ENCODE measurements at regions not wholly inside any gene's neighbourhood (a gene's known extent, or its start where the extent isn't known, plus 50 kb on each side); places are given as distances from the start of the nearest gene placed in this dataset.

- TF ChIP-seq, protein P1, sequence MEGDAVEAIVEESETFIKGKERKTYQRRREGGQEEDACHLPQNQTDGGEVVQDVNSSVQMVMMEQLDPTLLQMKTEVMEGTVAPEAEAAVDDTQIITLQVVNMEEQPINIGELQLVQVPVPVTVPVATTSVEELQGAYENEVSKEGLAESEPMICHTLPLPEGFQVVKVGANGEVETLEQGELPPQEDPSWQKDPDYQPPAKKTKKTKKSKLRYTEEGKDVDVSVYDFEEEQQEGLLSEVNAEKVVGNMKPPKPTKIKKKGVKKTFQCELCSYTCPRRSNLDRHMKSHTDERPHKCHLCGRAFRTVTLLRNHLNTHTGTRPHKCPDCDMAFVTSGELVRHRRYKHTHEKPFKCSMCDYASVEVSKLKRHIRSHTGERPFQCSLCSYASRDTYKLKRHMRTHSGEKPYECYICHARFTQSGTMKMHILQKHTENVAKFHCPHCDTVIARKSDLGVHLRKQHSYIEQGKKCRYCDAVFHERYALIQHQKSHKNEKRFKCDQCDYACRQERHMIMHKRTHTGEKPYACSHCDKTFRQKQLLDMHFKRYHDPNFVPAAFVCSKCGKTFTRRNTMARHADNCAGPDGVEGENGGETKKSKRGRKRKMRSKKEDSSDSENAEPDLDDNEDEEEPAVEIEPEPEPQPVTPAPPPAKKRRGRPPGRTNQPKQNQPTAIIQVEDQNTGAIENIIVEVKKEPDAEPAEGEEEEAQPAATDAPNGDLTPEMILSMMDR (IDR thresholded peaks at IDR 0.05; ENCODE audit: insufficient read depth, low read depth, low read length, missing control alignments): no peak
- DNase-seq (ENCODE audit: low read depth): no peak
- no peak overlapping the region for H3K4me3 ChIP-seq (ENCODE audit: low read depth, low read length)
Measured at GRCh38 chr9:17846948-17847655, 268.2 kb downstream of the SH3GL2 start.

DNA sequence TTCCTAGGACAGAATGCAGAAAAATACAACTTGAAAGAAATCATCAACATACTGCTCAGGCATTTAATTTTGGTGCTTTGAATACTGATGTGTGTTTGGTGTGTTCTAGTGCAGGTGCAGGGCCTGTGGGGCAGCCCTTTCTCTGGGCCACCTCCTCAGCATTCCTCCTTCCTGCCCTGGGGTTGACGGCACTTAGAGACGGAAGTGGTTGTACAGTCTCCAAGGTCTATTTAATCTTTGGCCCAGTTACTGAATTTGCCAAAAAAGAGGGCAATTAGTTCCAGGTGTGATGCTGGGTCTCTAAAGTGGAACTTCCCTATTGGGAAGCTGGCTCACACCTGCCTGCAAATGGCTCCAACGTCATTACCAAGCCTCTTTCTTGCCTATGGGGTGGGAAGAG, 269.0 kb downstream of the SH3GL2 start:
- H3K4me3 ChIP-seq (ENCODE audit: low read depth, low read length): no peak overlapping the region
- TF ChIP-seq, protein P1 (IDR thresholded peaks at IDR 0.05; ENCODE audit: insufficient read depth, low read depth, low read length, missing control alignments): no peak
- no peak for DNase-seq (ENCODE audit: low read depth)

DNA sequence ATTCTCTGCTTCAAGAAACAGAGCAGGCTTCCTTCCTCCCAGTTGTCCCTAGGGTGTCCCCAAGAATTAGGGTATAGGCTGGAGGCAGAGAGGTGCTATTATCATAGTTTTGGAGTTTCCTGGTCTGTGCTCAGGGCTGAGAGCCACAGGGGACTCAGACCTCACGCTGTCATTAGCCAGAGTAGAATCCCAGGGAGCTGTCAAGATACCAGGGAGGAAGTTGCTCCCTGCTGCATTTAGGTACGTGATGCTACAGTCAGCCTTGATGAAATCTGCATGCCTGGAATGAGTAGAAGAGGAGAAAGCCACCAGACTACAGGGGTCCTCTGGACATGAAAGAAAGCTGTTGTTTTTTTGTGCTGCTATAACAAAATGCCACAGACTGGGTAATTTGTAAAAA, 273.2 kb downstream of the SH3GL2 start:
- no peak for DNase-seq (ENCODE audit: low read depth)
- H3K4me3 ChIP-seq (ENCODE audit: low read depth, low read length): no peak overlapping the region
- TF ChIP-seq, protein P1 (IDR thresholded peaks at IDR 0.05; ENCODE audit: insufficient read depth, low read depth, low read length, missing control alignments): no peak

DNA sequence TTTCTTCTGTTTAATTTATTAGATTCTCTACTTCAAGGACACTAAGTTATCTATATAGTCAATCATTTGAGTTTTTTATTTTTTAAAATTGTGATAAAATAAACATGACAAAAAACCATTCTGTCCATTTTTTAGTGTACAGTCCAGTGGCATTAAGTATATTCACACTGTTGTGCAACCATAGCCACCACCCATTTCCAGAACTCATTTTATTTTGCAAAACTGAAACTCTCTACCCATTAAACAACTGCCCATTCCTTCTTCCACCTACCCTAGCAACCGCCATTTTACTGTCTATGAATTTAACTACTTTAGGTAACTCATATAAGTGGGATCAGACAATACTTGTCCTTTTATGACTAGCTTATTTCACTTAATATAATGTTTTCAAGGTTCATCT, 275.6 kb downstream of the SH3GL2 start:
- TF ChIP-seq, protein P1 (IDR thresholded peaks at IDR 0.05; ENCODE audit: insufficient read depth, low read depth, low read length, missing control alignments): no peak
- H3K4me3 ChIP-seq (ENCODE audit: low read depth, low read length): no peak overlapping the region
- no peak for DNase-seq (ENCODE audit: low read depth)

GRCh38 chr9:17856995-17857394, 278.1 kb downstream of the SH3GL2 start:
- TF ChIP-seq, protein P1 (IDR thresholded peaks at IDR 0.05; ENCODE audit: insufficient read depth, low read depth, low read length, missing control alignments): no peak
- DNase-seq (ENCODE audit: low read depth): no peak
- no peak overlapping the region for H3K4me3 ChIP-seq (ENCODE audit: low read depth, low read length)

DNA sequence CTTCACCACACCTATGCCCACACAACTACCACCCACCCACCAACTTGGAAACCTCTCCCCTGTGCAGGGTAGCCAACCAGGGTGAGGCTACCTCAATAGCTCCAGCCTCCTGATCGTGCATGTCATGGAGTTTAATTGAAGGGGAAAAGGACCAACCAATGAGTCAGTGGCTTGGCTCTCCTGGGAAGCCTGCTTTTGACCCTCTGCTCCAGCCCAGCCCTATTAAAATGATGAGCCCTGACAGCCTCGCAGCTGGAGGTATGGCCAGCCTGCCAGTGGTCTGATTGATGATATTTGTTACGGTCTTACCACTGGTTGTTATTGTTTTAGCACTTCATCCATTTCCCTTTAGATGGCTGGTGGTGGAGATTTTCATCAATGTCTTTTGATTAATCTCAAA, 280.4 kb downstream of the SH3GL2 start:
- DNase-seq (ENCODE audit: low read depth): no peak

More for the DNA sequence above, 280.4 kb downstream of the SH3GL2 start:
- TF ChIP-seq, protein P1 (IDR thresholded peaks at IDR 0.05; ENCODE audit: insufficient read depth, low read depth, low read length, missing control alignments): no peak
- no peak overlapping the region for H3K4me3 ChIP-seq (ENCODE audit: low read depth, low read length)
